Epithelial cell of proximal tubule (primary cell): ENCODE measurements at regions not wholly inside any gene's neighbourhood (a gene's known extent, or its start where the extent isn't known, plus 50 kb on each side); places are given as distances from the start of the nearest gene placed in this dataset.

Source experiments
- DNase-seq: peaks from one replicate; pipeline ENCODE4 v3.0.0-alpha.2; 2011; ENCODE audit warnings: low read depth
- H3K4me3 ChIP-seq: 2 replicates; pipeline ENCODE4 v1.5.1; 2011; ENCODE audit warnings: low read depth, mild to moderate bottlenecking, low read length
- CTCF ChIP-seq: conservative IDR thresholded peaks from 2 replicates; pipeline ENCODE4 v1.5.1; 2012; ENCODE audit warnings: low read depth, mild to moderate bottlenecking, low read length

GRCh38 chr11:92834296-92835020 is 135.0 kb upstream of the MTNR1B start:
- no peak for TF ChIP-seq CTCF
- no peak for DNase-seq
- H3K4me3 ChIP-seq = no peak overlapping the region

GRCh38 chr11:92837595-92837994 is 131.9 kb upstream of the MTNR1B start:
- no peak for TF ChIP-seq CTCF
- DNase-seq = no peak
- H3K4me3 ChIP-seq = no peak overlapping the region

GRCh38 chr11:92838759-92839310 is 130.6 kb upstream of the MTNR1B start:
- TF ChIP-seq CTCF = no peak
- no peak for DNase-seq
- no peak overlapping the region for H3K4me3 ChIP-seq

GRCh38 chr11:92839450-92839849 is 130.0 kb upstream of the MTNR1B start:
- H3K4me3 ChIP-seq = no peak overlapping the region
- TF ChIP-seq CTCF = no peak
- no peak for DNase-seq

GRCh38 chr11:92841719-92842118 is 127.7 kb upstream of the MTNR1B start:
- no peak for DNase-seq
- no peak for TF ChIP-seq CTCF
- no peak overlapping the region for H3K4me3 ChIP-seq

- TF ChIP-seq CTCF = no peak
- H3K4me3 ChIP-seq = no peak overlapping the region
- no peak for DNase-seq
Observed at GRCh38 chr11:92843455-92843854, 126.0 kb upstream of the MTNR1B start.

GRCh38 chr11:92844197-92844596 is 125.3 kb upstream of the MTNR1B start:
- no peak for TF ChIP-seq CTCF
- no peak for DNase-seq
- no peak overlapping the region for H3K4me3 ChIP-seq
